ENCODE measurements at regions not wholly inside any gene's neighbourhood (a gene's known extent, or its start where the extent isn't known, plus 50 kb on each side); places are given as distances from the start of the nearest gene placed in this dataset.

DNA sequence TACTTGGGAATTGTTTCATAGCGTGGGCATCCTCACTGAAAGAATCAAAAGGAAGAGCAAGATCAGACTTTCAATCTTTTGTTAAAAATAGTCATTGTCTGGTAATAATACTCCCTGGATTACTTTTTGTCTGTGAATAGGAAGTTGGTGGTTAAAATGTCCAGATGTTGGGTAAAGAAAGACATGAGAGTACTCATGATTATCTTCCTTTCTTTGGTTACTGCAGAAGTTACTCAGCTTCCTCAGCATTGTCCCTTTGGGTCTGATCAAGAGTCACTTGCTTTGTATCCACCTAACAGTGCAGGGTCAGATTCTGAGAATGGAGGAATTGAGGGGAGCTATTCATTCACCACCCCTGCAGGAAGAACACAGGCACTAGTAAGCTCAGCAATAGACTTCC, 54.6 kb downstream of the RIN2 start:
- no peak for TF ChIP-seq CTCF (IDR thresholded peaks at IDR 0.05)
- no peak for TF ChIP-seq POLR2A (IDR thresholded peaks at IDR 0.05)
- no peak for TF ChIP-seq EP300 (IDR thresholded peaks at IDR 0.05)
- TF ChIP-seq POLR2AphosphoS5 (IDR thresholded peaks at IDR 0.05), result no peak

Data from stomach (tissue), 4 donors.